AG09319 (cell line): ENCODE measurements at regions not wholly inside any gene's neighbourhood (a gene's known extent, or its start where the extent isn't known, plus 50 kb on each side); places are given as distances from the start of the nearest gene placed in this dataset.

Experiments
- DNase-seq: peaks from one replicate; pipeline ENCODE4 v3.0.0-alpha.2; 2010; ENCODE audit warnings: low read depth; ENCODE audit errors: extremely low read depth
- TF ChIP-seq, protein P1 (sequence below): IDR thresholded peaks from 2 replicates; pipeline ENCODE4 v1.5.1; 2011; ENCODE audit warnings: low read depth, mild to moderate bottlenecking, inconsistent platforms, low read length, moderate library complexity

GRCh38 chr11:101692980-101693379, 109.2 kb upstream of the TRPC6 start:
- TF ChIP-seq, protein P1, sequence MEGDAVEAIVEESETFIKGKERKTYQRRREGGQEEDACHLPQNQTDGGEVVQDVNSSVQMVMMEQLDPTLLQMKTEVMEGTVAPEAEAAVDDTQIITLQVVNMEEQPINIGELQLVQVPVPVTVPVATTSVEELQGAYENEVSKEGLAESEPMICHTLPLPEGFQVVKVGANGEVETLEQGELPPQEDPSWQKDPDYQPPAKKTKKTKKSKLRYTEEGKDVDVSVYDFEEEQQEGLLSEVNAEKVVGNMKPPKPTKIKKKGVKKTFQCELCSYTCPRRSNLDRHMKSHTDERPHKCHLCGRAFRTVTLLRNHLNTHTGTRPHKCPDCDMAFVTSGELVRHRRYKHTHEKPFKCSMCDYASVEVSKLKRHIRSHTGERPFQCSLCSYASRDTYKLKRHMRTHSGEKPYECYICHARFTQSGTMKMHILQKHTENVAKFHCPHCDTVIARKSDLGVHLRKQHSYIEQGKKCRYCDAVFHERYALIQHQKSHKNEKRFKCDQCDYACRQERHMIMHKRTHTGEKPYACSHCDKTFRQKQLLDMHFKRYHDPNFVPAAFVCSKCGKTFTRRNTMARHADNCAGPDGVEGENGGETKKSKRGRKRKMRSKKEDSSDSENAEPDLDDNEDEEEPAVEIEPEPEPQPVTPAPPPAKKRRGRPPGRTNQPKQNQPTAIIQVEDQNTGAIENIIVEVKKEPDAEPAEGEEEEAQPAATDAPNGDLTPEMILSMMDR, result no peak
- no peak for DNase-seq

DNA sequence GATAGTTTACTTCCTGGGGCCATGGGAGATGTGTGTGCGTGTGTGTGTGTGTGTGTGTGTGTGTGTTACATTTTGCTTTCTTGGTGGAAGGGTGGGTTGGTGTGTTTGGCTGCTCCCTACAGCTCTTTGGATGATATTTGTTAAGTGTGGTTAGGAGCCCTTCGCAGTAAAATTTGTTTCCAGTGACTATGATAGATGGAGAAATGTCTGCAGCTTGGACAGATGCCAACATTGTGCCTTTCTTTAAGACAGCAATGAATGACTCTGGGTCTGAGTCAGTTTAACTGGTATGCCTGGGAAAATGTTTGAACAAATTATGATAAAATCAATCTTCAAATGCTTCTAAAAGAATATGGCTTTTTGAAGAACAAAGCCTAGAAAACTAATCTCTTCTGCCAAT, 102.7 kb upstream of the TRPC6 start:
- no peak for DNase-seq
- TF ChIP-seq, protein P1, result no peak

DNA sequence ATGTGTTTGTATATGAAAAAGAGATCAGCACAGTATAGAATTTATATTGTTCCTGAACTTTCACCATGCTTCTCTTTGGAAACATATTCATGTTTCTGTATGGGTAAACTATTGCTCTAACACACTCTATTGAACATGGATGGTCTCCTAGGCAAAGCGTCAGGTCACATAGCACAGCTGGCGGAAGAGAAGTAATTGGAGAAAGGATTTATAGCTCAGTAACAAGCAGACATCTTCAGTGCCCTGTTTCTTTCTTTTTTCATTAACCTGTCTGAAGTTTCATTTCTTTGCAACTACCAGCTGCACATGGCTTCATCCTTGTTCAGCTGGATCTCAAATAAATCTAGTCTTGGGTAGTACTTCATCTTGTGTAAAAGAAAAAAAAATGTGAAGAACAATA, 84.4 kb upstream of the TRPC6 start:
- no peak for DNase-seq
- TF ChIP-seq, protein P1, result no peak

GRCh38 chr11:101666916-101667315, 83.1 kb upstream of the TRPC6 start:
- no peak for DNase-seq
- TF ChIP-seq, protein P1, result no peak

GRCh38 chr11:101661559-101661958, 77.8 kb upstream of the TRPC6 start:
- DNase-seq, result no peak
- TF ChIP-seq, protein P1, result no peak
